ENCODE measurements at regions not wholly inside any gene's neighbourhood (a gene's known extent, or its start where the extent isn't known, plus 50 kb on each side); places are given as distances from the start of the nearest gene placed in this dataset.
"Not testable (repeated sequence)": the region's sequence is repeated elsewhere in the genome, so short reads cannot be mapped to it uniquely, and the experiment has no call there.

- Mint-ChIP-seq H3K36me3 (peaks cover 0 to 9% of the 10 kb centered on the region in 2 donors), H3K9me3 (peaks cover 6 to 10% of the 10 kb centered on the region in 2 donors), H3K27ac (no peak overlapping the region)
- ATAC-seq (no peak), DNase-seq (ENCODE audit: low spot score in 2 of 2) (no peak)
Measured at GRCh38 chr5:130476325-130476724, 572.1 kb downstream of the CHSY3 start.

- Mint-ChIP-seq H3K36me3 (peaks cover 0 to 6% of the 10 kb centered on the region in 2 donors), H3K9me3 (peaks cover 0 to 6% of the 10 kb centered on the region in 2 donors), H3K27ac (no peak overlapping the region)
- ATAC-seq = no peak
- no peak for DNase-seq (ENCODE audit: low spot score in 2 of 2)
Measured at GRCh38 chr5:130462516-130462915, 558.3 kb downstream of the CHSY3 start.

- ATAC-seq = no peak
Measured at GRCh38 chr5:130455175-130455574, 550.9 kb downstream of the CHSY3 start.

GRCh38 chr5:130452744-130453143 is 548.5 kb downstream of the CHSY3 start:
- Mint-ChIP-seq H3K27ac (no peak overlapping the region), H3K36me3 (peaks cover 7% of the 10 kb centered on the region in 2 donors), H3K9me3 (peaks cover 7 to 16% of the 10 kb centered on the region in 2 donors)
- DNase-seq (ENCODE audit: low spot score in 2 of 2) = no peak
- no peak for ATAC-seq

More at GRCh38 chr5:130455175-130455574, 550.9 kb downstream of the CHSY3 start:
- peaks cover 7 to 13% of the 10 kb centered on the region in 2 donors for H3K36me3 Mint-ChIP-seq
- peaks cover 14 to 16% of the 10 kb centered on the region in 2 donors for H3K9me3 Mint-ChIP-seq
- no peak for DNase-seq (ENCODE audit: low spot score in 2 of 2)
- no peak overlapping the region for H3K27ac Mint-ChIP-seq

- no peak overlapping the region for H3K27ac Mint-ChIP-seq
- DNase-seq (ENCODE audit: low spot score in 2 of 2) (no peak), ATAC-seq (no peak)
Measured at GRCh38 chr5:130436430-130436829, 532.2 kb downstream of the CHSY3 start.

GRCh38 chr5:130427222-130427955 is 523.1 kb downstream of the CHSY3 start:
- Mint-ChIP-seq H3K27ac (no peak overlapping the region), H3K9me3 (no peaks in the 10 kb centered on the region), H3K36me3 (no peaks in the 10 kb centered on the region)
- ATAC-seq (no peak), DNase-seq (ENCODE audit: low spot score in 2 of 2) (no peak)

More at GRCh38 chr5:130436430-130436829, 532.2 kb downstream of the CHSY3 start:
- Mint-ChIP-seq H3K36me3 (peaks cover 6 to 13% of the 10 kb centered on the region in 2 donors), H3K9me3 (peaks cover 13 to 28% of the 10 kb centered on the region in 2 donors)

- Mint-ChIP-seq H3K36me3 (no peaks in the 10 kb centered on the region), H3K9me3 (no peaks in the 10 kb centered on the region), H3K27ac (no peak overlapping the region)
- DNase-seq (ENCODE audit: low spot score in 2 of 2) = no peak
- no peak for ATAC-seq
Measured at GRCh38 chr5:130425424-130425823, 521.2 kb downstream of the CHSY3 start.

- ATAC-seq = no peak
- Mint-ChIP-seq H3K27ac (no peak overlapping the region), H3K36me3 (no peaks in the 10 kb centered on the region), H3K9me3 (no peaks in the 10 kb centered on the region)
- no peak for DNase-seq (ENCODE audit: low spot score in 2 of 2)
Measured at GRCh38 chr5:130424341-130424740, 520.1 kb downstream of the CHSY3 start.

GRCh38 chr5:130402906-130403305 is 498.6 kb downstream of the CHSY3 start:
- DNase-seq (ENCODE audit: low spot score in 2 of 2) (no peak), ATAC-seq (no peak)
- Mint-ChIP-seq H3K27ac (no peak overlapping the region), H3K36me3 (no peaks in the 10 kb centered on the region), H3K9me3 (peaks cover 0 to 4% of the 10 kb centered on the region in 2 donors)

- H3K36me3 Mint-ChIP-seq = no peaks in the 10 kb centered on the region
- no peaks in the 10 kb centered on the region for H3K9me3 Mint-ChIP-seq
- no peak for DNase-seq (ENCODE audit: low spot score in 2 of 2)
- ATAC-seq = no peak
- no peak overlapping the region for H3K27ac Mint-ChIP-seq
Measured at GRCh38 chr5:130400091-130400490, 495.8 kb downstream of the CHSY3 start.

- Mint-ChIP-seq H3K36me3 (no peaks in the 10 kb centered on the region), H3K27ac (no peak overlapping the region), H3K9me3 (no peaks in the 10 kb centered on the region)
- ATAC-seq (no peak), DNase-seq (ENCODE audit: low spot score in 2 of 2) (no peak)
Measured at GRCh38 chr5:130398825-130399224, 494.6 kb downstream of the CHSY3 start.

GRCh38 chr5:130397727-130398126 is 493.5 kb downstream of the CHSY3 start:
- not testable (repeated sequence) for ATAC-seq; DNase-seq (ENCODE audit: low spot score in 2 of 2); H3K9me3 Mint-ChIP-seq; H3K27ac Mint-ChIP-seq; H3K36me3 Mint-ChIP-seq

- no peak for ATAC-seq
- no peak for DNase-seq (ENCODE audit: low spot score in 2 of 2)
- H3K36me3 Mint-ChIP-seq = no peaks in the 10 kb centered on the region
Measured at GRCh38 chr5:130397132-130397531, 492.9 kb downstream of the CHSY3 start.

GRCh38 chr5:130391727-130392264 is 487.5 kb downstream of the CHSY3 start:
- not testable (repeated sequence) for H3K36me3 Mint-ChIP-seq; ATAC-seq; H3K9me3 Mint-ChIP-seq; DNase-seq (ENCODE audit: low spot score in 2 of 2); H3K27ac Mint-ChIP-seq

More at GRCh38 chr5:130397132-130397531, 492.9 kb downstream of the CHSY3 start:
- no peak overlapping the region for H3K27ac Mint-ChIP-seq
- H3K9me3 Mint-ChIP-seq = no peaks in the 10 kb centered on the region

GRCh38 chr5:130386155-130386554 is 481.9 kb downstream of the CHSY3 start:
- DNase-seq (ENCODE audit: low spot score in 2 of 2) (no peak), ATAC-seq (no peak)
- H3K36me3 Mint-ChIP-seq = no peaks in the 10 kb centered on the region
- H3K27ac Mint-ChIP-seq = peak overlapping the region in 1 of 2 donors; percentile 2
- H3K9me3 Mint-ChIP-seq = no peaks in the 10 kb centered on the region

- no peaks in the 10 kb centered on the region for H3K9me3 Mint-ChIP-seq
- DNase-seq (ENCODE audit: low spot score in 2 of 2) (no peak), ATAC-seq (no peak)
- no peaks in the 10 kb centered on the region for H3K36me3 Mint-ChIP-seq
- H3K27ac Mint-ChIP-seq = no peak overlapping the region
Measured at GRCh38 chr5:130385656-130386055, 481.4 kb downstream of the CHSY3 start.

GRCh38 chr5:130365956-130366355 is 461.7 kb downstream of the CHSY3 start:
- H3K36me3 Mint-ChIP-seq = no peaks in the 10 kb centered on the region
- DNase-seq (ENCODE audit: low spot score in 2 of 2) (no peak), ATAC-seq (no peak)
- H3K27ac Mint-ChIP-seq = no peak overlapping the region
- H3K9me3 Mint-ChIP-seq = no peaks in the 10 kb centered on the region

- Mint-ChIP-seq H3K36me3 (no peaks in the 10 kb centered on the region), H3K27ac (no peak overlapping the region), H3K9me3 (no peaks in the 10 kb centered on the region)
- DNase-seq (ENCODE audit: low spot score in 2 of 2) (no peak), ATAC-seq (no peak)
Measured at GRCh38 chr5:130350131-130350530, 445.9 kb downstream of the CHSY3 start.
